DMS79 treated with DMSO at 0.1 percent for 48 hours (cell line): ENCODE measurements at regions not wholly inside any gene's neighbourhood (a gene's known extent, or its start where the extent isn't known, plus 50 kb on each side); places are given as distances from the start of the nearest gene placed in this dataset.
"Not testable (repeated sequence)": the region's sequence is repeated elsewhere in the genome, so short reads cannot be mapped to it uniquely, and the experiment has no call there.

Experiments used
- DNase-seq: peaks from one replicate; lab custom pipeline; 2025; lab: John Stamatoyannopoulos, UW

- no peak for DNase-seq
These were observed 298.3 kb downstream of the TRIML1 start for GRCh38 chr4:188437535-188437934.

DNA sequence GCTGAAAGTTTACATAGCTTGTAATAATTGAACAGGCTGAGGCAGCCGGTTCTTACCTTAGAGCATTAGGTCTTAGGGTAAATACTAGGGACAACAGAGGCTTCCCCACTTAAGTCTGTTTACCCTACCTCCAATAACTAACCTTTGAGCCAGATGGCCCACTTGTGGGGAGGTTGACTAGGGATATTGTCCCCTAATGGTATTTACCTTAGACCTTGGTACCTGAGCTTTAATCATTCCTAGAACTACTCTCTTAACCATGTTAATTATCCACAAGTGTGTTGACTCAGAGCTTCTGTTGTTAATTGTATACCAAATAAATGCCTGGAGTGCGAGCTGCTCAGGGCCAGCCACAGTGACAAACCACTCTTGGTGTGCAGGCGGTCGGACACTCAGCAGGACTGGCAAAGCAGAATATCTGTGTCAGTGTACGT lies 299.2 kb downstream of the TRIML1 start:
- DNase-seq = not testable (repeated sequence)

GRCh38 chr4:188439641-188440311 lies 300.5 kb downstream of the TRIML1 start:
- DNase-seq = no peak

DNA sequence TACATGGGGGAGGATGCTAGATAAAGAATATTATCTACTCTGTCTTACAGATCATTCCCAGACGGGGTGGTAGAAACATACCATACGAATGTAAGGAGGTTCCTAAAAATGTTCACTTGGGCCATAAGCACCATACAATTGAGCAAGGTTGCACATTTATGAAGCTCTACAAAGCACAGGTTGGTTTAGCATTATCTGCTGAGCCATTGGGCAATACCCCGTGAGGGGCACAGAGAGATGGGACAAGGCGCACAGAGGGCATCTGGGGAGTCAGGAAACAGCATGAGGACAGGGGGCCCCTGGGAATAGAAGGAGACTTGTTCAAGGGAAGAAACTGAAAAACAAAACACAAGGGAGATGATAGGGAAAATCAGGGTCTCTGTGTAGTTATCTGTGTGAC lies 305.3 kb downstream of the TRIML1 start:
- no peak for DNase-seq

GRCh38 chr4:188448996-188449395 lies 309.8 kb downstream of the TRIML1 start:
- DNase-seq = not testable (repeated sequence)

DNA sequence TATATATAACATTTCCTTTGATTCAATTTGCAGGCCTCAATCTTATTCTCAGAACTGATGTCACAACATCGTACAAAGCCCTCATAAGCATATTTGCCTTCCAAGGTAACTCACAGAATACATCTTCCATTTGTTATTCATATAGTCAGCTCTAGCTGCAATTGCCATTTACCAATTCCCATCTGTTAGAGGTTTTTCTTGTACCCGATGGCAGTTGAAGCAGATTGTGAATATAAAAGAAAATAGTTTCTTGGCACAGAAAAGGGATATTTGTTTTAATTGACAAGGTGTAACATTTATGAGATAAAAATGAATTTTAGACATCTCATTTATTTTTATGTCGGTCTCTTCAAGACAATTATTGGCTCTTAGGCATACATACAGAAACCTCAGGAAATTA lies 311.3 kb downstream of the TRIML1 start:
- no peak for DNase-seq

GRCh38 chr4:188452097-188452496 lies 312.9 kb downstream of the TRIML1 start:
- no peak for DNase-seq

- DNase-seq = no peak
These were observed 315.3 kb downstream of the TRIML1 start for GRCh38 chr4:188454575-188454974.

DNA sequence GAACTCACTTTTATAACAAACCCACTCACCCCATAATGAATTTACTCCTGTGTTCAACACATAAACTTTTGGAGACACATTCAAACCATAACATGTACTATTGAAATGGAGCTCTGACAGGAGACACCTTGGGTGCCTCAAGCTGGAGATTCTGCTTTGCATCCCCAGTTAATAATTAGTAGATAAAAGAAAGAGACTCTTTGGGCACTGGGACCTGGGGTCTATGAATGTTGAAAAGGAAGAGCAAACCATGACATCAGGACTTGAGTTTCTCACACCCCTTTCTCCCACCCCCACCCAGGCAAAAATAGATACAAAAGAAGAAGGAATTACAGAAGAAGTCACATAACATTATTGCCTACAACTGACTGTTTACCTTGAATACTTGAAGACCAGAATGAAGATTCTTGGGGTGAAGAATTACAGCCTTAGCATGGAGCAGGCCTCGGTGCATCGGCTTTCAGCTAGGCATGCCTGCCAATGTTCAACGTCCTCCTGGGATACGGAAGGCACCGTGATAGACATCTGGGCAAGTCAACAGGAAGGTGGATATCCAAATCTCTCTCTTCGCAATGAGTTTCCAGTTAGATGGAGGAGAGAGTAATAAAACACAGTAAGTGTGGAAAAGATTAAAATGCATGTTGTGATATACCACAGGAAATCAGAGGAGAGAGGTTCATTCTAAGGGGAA lies 316.0 kb downstream of the TRIML1 start:
- DNase-seq = no peak

- DNase-seq = no peak
These were observed 320.1 kb downstream of the TRIML1 start for GRCh38 chr4:188459381-188459780.

DNA sequence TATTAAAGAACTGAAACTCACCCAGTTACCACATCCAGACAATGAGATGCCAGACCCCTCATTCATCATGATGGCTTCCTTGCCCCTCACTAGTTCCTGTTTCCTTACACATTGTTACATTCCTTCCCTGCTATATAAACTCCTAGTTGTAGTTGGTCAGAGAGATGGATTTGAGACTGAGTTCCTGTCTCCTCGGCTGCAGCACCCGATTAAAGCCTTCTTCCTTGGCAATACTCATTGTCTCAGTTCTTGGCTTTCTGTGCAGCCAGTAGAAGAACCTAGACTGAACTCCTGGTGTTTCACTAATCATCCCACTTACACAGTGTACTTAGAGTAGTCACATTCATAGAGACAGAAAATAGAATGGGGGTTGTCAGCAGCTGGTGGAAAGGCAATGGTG lies 324.7 kb downstream of the TRIML1 start:
- DNase-seq = no peak

DNA sequence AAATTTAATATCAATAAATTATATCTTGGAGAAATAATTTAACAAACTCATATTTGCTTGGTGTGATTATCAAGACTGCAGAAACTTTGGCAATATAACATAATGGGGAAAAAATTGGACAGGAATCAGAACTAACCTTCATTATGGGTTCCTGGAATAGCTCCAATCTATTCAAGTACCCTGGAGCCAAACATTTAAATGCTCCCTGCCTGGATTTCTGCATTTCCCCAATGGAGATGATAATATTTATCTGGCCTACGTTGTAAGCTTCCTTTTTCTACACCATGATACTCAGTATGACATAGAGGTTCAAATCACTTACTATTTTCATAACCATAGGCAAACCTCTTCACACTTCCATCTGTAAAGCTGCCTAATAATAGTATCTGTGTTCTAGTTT lies 326.8 kb downstream of the TRIML1 start:
- DNase-seq = no peak

DNA sequence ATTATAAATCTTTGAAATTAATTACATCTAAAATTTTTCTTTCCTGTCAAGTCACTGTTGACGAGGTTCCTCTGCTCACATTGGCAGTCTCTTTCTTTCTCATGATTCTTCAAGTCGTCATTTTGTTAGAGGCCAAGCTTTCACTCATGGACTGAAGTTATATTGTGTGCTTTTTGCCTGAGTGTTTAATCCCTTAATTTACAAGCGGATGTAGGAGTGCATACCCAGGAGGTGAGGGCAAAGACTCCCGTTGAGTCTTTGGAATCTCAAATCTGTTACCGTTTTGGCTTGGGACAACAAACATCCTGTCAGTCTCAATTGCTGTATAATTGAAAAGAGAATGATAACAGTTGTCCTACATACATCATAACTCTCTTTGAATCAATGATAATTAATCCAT lies 345.0 kb downstream of the TRIML1 start:
- DNase-seq = no peak

- DNase-seq = no peak
These were observed 346.7 kb downstream of the TRIML1 start for GRCh38 chr4:188485906-188486305.

DNA sequence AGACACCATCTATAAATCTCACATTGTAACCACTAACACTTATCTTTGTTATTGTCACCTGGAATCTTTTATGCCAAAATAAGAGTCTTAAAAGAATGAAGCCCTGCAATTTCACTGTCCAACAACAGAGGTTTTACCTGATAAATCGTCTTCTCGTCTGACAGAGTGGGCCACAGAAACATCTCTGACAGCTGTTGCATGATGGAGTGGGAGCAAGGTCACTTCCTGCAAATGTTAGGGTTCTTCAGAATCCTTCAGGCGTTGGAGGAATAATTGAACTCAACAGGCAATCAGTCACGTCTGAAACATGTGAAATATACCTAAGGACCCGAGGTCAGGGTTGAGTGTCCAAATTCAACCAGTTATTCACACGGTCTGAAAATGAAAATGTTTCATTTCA lies 353.6 kb downstream of the TRIML1 start:
- no peak for DNase-seq

GRCh38 chr4:188495169-188495568 lies 355.9 kb downstream of the TRIML1 start:
- no peak for DNase-seq

GRCh38 chr4:188511431-188511830 lies 372.2 kb downstream of the TRIML1 start:
- DNase-seq = no peak

DNA sequence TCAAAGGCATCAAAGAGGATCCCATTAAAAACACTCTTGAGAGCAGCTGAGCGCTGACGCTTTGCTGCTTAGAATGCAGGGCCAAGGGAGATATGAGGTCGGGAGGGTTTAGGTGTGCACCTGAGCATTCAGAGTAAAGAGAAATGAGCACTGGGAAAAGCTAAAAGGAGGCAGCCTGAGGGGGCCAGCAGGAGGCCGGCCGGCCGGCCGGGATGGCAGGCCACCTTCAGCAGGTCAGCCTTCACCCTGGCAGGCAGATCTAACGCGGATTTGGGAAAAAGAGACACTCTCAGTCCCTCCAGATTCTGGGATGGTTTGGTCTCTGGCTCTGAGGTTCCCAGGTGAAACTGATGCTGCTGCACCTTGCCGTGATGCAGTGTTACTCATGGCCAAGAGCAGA lies 393.5 kb downstream of the TRIML1 start:
- no peak for DNase-seq

DNA sequence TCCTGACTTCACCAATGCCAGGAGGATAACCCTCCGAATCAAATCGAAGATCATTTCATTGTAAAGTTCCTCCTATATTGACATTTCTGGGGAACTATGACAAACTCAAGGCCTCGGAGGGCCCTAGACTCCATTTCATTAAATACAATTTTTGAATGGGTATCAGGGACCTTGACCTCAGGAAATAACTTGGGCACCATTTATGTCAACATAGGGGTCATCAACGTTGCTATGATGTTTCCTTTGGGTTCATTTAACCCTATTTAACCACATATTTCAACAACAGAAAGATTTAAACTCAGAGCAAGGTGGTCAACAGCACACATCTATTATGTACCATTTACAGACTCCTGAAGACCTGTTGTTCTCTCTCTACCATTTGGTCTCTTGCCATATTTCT lies 395.1 kb downstream of the TRIML1 start:
- no peak for DNase-seq

DNA sequence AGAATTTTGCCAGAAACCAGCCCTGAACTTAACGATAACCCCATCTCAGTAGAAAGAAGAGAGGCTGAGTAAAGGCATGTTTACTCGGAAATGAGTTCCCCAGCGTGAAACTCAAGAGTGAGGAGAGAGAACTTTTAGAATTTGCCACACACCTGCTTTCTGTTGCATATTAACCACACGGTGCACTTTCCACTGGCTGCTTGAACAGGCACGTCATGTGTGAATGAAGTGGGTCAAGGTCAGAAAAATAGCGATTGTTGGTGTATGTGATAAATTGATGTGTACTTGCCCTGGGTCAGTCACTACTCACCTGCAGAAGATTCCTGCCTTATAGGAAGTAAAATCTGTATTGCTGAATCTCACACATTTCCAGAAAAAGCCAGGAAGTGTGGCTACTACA lies 395.7 kb downstream of the TRIML1 start:
- no peak for DNase-seq

GRCh38 chr4:188536826-188537225 lies 397.6 kb downstream of the TRIML1 start:
- no peak for DNase-seq

DNA sequence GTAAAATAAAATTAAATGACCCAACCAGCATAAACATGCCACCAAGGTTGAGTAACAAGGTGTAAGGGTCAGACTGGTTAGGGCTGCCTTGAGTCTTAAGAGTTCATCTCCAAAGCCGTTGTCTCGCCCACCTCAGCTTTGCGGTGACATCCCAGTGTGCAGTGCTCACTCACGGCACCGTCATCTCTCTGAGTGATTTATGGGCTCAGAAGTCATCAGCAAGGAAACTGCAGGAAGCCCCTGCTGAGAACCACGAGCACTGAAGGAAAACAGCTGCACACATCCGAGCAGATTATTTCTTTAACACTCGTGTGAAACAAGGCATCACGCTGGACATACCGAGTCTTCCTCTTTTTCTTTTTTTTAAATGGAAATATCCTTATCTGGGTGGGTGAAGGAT lies 411.1 kb downstream of the TRIML1 start:
- no peak for DNase-seq

- no peak for DNase-seq
These were observed 411.9 kb downstream of the TRIML1 start for GRCh38 chr4:188551156-188551555.

- no peak for DNase-seq
These were observed 413.6 kb downstream of the TRIML1 start for GRCh38 chr4:188552741-188553275.
